Ovary (tissue), 3 donors: ENCODE measurements at regions not wholly inside any gene's neighbourhood (a gene's known extent, or its start where the extent isn't known, plus 50 kb on each side); places are given as distances from the start of the nearest gene placed in this dataset.
"Not testable (repeated sequence)": the region's sequence is repeated elsewhere in the genome, so short reads cannot be mapped to it uniquely, and the experiment has no call there.

Experiments used
- POLR2A ChIP-seq: fragments of 450-650 bp; IDR thresholded peaks from one replicate; pipeline ENCODE4 v1.6.1; 2017; ENCODE audit warnings: antibody characterized with exemption, mild to moderate bottlenecking, moderate library complexity
- TF ChIP-seq, protein P1 (sequence below), 3 donors: fragments of 450-650 bp in 2 of 3; fragments of 200-600 bp in 1 of 3; IDR thresholded peaks; one replicate each; pipeline versions ENCODE4 v1.5.1 to v1.8.0; 2016 to 2022; ENCODE audit warnings: antibody characterized with exemption in 3 of 3, mild to moderate bottlenecking in 1 of 3
- donor health status: DM: no; HTN: no; CAD: no.

DNA sequence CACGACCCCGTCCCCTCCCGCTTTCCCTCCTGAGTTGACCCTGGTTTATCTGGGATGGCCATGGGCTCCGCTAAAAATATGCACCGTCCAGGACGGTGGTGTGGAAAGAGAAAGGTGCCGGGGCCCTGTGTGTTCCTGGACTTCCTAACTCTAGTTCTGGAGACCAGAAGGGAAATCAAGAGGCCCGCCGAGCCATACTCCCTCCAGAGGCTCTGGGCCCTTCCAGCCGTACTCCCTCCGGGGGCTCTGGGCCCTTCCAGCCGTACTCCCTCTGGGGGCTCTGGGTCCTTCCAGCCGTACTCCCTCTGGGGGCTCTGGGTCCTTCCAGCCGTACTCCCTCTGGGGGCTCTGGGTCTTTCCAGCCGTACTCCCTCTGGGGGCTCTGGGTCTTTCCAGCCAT, 168.5 kb downstream of the LAT start:
- TF ChIP-seq POLR2A, result not testable (repeated sequence)
- TF ChIP-seq, protein P1, sequence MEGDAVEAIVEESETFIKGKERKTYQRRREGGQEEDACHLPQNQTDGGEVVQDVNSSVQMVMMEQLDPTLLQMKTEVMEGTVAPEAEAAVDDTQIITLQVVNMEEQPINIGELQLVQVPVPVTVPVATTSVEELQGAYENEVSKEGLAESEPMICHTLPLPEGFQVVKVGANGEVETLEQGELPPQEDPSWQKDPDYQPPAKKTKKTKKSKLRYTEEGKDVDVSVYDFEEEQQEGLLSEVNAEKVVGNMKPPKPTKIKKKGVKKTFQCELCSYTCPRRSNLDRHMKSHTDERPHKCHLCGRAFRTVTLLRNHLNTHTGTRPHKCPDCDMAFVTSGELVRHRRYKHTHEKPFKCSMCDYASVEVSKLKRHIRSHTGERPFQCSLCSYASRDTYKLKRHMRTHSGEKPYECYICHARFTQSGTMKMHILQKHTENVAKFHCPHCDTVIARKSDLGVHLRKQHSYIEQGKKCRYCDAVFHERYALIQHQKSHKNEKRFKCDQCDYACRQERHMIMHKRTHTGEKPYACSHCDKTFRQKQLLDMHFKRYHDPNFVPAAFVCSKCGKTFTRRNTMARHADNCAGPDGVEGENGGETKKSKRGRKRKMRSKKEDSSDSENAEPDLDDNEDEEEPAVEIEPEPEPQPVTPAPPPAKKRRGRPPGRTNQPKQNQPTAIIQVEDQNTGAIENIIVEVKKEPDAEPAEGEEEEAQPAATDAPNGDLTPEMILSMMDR (IDR thresholded peaks at IDR 0.05), result not testable (repeated sequence)
